IMR-90 (cell line): ENCODE measurements at regions not wholly inside any gene's neighbourhood (a gene's known extent, or its start where the extent isn't known, plus 50 kb on each side); places are given as distances from the start of the nearest gene placed in this dataset.

ENCODE experiments used
- CEBPB ChIP-seq: IDR thresholded peaks from 2 replicates; pipeline ENCODE4 v1.6.1; 2012; ENCODE audit warnings: low read depth, low read length, improper control_type of control experiment
- CTCF ChIP-seq: conservative IDR thresholded peaks from 2 replicates; pipeline ENCODE4 v1.5.1; 2012; ENCODE audit warnings: mild to moderate bottlenecking, low read depth, low read length, improper control_type of control experiment
- SMC3 ChIP-seq: fragments of 150-350 bp; IDR thresholded peaks from 2 replicates; pipeline ENCODE4 v1.6.1; 2016; ENCODE audit warnings: low read depth, mild to moderate bottlenecking, antibody characterized with exemption, low read length, moderate library complexity

- TF ChIP-seq CTCF: no peak
- no peak for TF ChIP-seq CEBPB
- no peak for TF ChIP-seq SMC3
Observed at GRCh38 chr6:134817448-134817847, 132.5 kb downstream of the ALDH8A1 start.
